HG02884 (cell line): ENCODE measurements at regions not wholly inside any gene's neighbourhood (a gene's known extent, or its start where the extent isn't known, plus 50 kb on each side); places are given as distances from the start of the nearest gene placed in this dataset.
A peak's percentile ranks its signal among the peaks of the same experiment; 100 is the strongest.
"Not testable (repeated sequence)": the region's sequence is repeated elsewhere in the genome, so short reads cannot be mapped to it uniquely, and the experiment has no call there.

Source experiments
- ATAC-seq: cut with Tn5 transposase; IDR thresholded peaks from one replicate; pipeline ENCODE4 v1.9.1; 2021; ENCODE audit warnings: mild to moderate bottlenecking, moderate library complexity; ENCODE audit not compliant: unreplicated experiment

DNA sequence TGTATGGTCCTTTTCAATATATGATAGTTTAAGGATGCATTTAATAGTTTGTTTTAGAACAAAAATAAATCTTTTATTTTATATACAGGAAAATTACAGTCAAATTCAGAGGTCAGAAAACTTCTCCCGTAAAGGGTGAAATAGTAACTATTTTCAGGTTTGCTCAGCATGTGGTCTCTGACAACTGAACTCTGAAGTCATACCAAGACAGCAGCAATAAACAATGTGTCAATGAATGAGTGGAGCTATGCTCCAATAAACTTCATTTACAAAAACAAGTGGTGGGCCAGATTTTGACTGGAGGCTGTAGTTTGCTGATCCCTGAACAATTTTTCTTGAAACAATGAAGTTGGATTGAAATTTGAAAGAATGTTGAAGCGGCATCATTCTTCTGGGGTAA, 123.6 kb downstream of the ZNF248 start:
- peak; percentile 63 for ATAC-seq

- no peak for ATAC-seq
Measured at GRCh38 chr10:37732685-37733084, 124.7 kb downstream of the ZNF248 start.

GRCh38 chr10:37728830-37729229, 128.6 kb downstream of the ZNF248 start:
- ATAC-seq, result no peak

GRCh38 chr10:37727491-37728352, 129.7 kb downstream of the ZNF248 start:
- ATAC-seq, result no peak

DNA sequence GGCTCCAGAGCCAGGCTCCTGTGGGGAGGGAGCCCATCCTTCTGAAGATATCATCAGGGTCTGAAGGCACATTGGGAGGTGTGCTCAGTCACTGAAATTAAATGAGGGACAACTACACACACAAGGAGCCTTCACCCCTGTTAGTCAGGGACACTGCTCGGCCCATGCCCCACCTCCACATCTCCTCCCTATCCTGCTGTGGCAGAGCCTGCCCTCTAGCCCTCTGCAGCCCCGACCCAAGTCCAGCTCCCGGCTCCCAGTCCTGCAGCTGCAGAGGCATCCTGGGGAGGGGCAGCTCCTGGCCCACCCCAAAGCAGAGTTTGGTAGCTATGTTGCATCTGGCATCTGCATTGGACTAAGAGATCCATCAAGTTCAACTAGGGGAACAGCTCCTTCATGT, 136.3 kb downstream of the ZNF248 start:
- ATAC-seq, result no peak

- not testable (repeated sequence) for ATAC-seq
Measured at GRCh38 chr10:37718060-37718459, 139.3 kb downstream of the ZNF248 start.

DNA sequence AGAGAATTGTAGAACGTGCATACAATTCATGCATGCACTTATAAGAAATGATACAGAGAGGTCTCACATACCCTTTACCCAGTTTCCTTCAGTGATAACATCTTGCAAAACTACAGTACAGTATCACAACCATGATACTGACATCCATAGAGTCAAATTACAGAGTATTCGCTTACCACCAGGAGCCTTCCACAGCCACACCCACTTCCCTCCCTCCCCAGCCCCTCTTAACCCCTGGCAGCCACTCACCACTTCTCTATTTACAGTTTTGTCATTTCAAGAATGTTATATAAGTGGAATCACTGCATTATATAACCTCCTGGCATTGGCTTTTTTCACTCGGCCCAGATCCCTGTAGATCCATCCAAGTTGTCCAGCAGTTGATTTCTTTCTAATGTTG, 143.8 kb downstream of the ZNF248 start:
- no peak for ATAC-seq

GRCh38 chr10:37713132-37713501, 144.3 kb downstream of the ZNF248 start:
- no peak for ATAC-seq

DNA sequence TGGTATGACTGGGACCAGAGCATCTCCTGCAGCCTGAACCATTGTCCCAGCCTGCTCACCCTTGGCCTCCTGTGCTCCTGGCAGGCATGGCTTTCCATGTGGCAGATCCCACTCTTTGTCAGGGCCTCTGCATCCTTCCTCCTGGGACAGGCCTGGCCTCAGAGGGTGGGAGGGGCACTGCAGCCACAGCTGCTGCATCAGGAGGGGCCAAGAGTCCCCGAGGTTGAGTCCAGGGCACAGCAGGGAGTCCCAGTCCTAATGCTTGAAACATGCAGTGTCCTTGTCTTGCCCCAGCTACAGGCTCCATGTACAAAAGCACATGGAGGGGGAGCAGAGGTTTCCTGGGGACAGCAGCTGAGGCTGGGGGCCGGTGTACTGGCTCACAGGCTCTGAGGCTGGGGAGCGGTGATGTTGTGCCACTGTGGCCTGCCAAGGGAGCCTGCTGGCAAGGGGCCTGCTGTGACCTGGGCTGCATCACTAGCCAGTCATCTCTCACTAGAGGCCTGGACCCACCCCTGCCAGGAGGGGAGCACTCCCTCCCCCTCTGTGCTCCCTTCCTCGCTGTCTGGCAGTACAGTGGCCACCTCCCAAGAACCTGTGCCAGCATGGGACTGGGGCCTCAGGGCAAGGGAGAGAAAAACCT, 144.8 kb downstream of the ZNF248 start:
- ATAC-seq, result no peak

- ATAC-seq, result no peak
Measured at GRCh38 chr10:37711617-37712488, 145.6 kb downstream of the ZNF248 start.

GRCh38 chr10:37710831-37711616, 146.4 kb downstream of the ZNF248 start:
- no peak for ATAC-seq

DNA sequence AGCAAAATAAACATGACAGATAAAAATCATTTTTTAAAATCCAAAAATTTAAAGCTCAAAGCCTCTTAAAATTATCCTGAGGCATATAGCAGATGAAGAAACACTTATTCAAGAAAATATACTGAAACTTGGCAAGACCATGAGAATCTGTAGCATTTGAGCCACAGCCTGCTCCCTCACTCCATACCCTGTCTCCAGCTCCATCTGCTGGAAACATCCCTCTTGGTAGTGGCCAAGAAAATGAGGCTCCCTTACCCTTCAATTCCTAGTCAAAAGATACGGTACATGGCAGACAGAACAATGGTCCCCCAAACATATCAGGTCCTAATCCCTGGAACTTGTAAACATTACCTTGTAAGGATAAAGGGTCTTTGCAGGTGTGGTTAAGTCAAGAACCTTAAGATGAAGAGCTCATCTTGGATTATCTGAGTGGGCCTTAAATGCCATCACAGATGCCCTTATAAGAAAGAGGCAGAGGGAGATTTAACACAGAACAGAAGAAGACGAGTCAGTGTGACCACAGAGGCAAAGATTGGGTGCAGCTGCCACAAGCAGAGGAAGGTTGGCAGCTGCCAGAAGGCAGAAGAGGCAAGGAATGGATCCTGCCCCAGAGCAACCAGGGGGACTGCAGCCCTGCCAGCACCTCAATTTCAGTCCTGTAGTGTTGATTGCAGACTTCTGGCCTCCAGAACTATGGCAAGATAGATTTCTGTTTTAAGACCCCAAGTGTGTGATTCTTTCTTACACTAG, 149.4 kb downstream of the ZNF248 start:
- no peak for ATAC-seq

DNA sequence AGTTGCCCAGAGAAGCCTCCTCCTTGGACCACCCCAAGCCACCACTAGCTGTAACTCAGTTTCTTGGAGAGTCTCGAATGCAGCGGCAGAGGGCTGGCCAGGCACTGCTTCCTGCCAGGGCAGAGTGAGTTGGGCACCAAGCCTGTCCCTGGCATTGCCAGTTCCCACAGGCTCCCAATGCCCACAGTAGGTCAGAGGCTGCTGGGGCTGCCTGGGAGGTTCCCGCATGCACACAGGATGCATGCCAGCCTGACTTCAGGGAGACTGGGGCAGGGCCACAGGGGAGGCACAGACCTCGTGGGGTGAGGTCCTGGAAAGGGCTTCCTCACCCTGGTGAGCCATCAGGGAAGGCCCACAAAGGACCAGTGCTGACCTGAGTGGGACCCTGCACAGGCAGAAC, 152.8 kb downstream of the ZNF248 start:
- no peak for ATAC-seq

DNA sequence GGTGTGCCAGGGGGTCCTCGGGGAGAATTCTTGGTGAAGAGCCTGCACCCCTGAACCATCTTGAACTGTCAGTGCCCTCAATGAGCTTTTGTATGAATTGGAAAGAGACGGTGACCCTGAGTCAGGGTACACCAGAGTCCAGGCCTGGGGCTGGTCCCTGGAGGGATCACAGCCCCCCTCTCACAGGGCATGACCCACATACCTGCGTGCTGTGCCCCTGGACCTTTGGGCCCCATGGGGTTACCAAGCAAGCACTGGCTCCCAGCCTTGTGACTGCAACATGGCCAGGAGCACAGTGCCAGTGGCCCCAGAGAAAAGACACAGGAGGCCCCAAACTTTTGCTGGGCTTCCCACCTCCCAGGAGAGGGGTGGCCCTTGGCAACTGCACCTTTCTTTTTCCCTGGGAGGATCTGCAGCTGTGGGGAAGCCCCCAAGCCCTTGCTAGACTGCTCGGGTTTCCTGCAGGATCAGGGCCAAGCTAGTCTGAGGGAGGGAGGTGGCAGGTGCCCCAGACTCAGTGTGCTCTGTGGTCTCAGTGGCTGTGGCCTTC, 153.5 kb downstream of the ZNF248 start:
- no peak for ATAC-seq

DNA sequence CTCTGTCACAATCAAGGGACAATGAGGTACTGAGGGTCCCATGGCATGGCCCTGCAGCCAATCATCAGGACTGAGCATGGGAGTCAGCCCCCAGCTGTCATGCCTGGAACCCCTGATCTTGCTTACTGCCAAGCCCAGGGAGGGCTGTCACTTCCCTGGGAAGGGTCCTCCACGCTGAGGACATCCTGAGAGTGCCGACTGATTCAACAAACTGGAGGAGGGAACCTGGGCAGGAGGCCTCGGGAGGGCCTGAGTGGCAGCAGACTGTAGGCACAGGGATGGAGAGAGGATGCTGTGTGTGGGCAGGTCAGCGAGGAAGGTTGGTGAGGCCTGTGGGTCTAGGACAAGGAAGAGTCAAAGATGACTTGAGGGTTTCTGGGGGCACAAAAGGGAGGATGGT, 154.3 kb downstream of the ZNF248 start:
- no peak for ATAC-seq

- ATAC-seq, result no peak
Measured at GRCh38 chr10:37701781-37702493, 155.5 kb downstream of the ZNF248 start.

DNA sequence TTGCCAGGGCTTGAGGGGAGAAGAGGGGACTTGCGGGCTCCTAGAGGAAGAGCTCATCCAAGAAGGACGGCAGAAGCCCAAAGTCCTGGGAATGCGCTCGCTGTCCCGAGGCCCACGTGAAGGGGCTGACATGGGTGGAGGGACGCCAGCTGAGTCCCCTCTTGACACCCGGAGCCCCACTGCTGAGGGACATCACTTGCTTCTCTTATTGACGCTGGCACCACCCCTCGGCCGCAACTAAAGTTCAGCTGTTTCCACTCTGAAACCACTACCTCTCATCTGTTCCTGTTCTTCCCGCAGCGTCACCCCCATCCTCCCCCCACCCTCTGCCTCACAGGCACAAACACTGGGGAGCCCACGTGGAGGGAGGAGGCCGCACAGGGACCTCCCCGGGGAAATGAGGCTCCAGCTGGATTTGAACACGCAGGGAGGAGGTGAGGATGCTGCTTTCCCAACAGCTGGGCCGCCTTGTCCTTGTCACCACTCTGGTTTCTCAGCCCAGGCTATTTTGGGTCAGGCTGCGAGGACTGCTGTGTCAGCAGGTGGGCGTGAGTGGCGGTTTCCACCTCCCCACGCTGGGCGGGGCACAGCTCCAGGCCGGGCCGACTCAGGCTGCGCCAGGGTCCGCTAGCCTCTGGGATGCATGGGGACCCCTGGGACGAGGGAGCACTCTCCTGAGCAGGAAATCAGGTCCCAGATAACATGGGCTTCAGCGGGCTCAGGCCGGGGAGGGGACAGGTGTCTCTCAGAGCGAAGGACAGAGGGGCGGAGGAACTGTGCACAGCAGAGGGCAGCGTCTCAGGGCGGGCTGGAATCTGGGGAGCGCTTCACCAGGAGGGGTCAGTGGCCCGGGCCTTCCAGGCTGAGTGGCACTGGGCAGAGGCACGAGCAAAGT, 156.3 kb downstream of the ZNF248 start:
- ATAC-seq, result no peak

DNA sequence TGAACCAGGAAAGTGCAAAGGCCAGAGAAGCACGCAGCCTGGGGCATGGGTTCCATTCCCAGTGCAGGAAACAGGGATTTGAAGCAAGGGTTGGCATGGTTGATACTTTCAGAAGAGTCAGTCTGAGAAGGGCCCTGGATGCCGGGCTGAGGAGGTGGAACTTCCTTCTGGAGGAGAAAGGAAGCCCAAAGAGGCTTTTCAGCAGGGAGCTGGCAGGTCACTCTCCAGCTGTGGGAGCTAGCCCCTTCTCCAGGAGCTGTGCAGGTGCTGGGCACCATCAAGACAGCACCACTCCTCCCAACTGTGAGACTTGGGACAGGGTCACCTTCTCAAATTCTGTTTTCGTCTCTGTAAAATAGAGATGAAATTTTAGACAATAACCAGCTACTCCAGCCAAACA, 169.8 kb downstream of the ZNF248 start:
- ATAC-seq, result no peak
